Spleen (tissue), 11 donors: ENCODE measurements at regions not wholly inside any gene's neighbourhood (a gene's known extent, or its start where the extent isn't known, plus 50 kb on each side); places are given as distances from the start of the nearest gene placed in this dataset.

ENCODE experiments used
- DNase-seq: peaks from one replicate; pipeline ENCODE4 v3.0.0-alpha.2; 2020
- H3K27ac ChIP-seq, 8 donors: fragments of 200-600 bp; sonication (generic) in 7 of 8; 1 replicate in 4 of 8; 2 replicates in 4 of 8; pipeline versions ENCODE4 v1.5.0 to v1.8.0; 2016 to 2021; ENCODE audit warnings: inconsistent platforms in 4 of 8, mild to moderate bottlenecking in 4 of 8, moderate library complexity in 1 of 8
- H3K27me3 ChIP-seq, 7 donors: fragments of 200-600 bp; sonication (generic) in 6 of 7; replicated peaks in 1 of 7; 1 replicate in 4 of 7; 2 replicates in 3 of 7; pipeline versions ENCODE4 v1.5.0 to v1.8.0; 2016 to 2021; ENCODE audit warnings: inconsistent platforms in 3 of 7, mild to moderate bottlenecking in 1 of 7
- H3K36me3 ChIP-seq, 6 donors: fragments of 200-600 bp; sonication (generic) in 5 of 6; 1 replicate in 4 of 6; 2 replicates in 2 of 6; pipeline versions ENCODE4 v1.5.0 to v1.8.0; 2016 to 2021; ENCODE audit warnings: inconsistent platforms in 2 of 6
- H3K4me1 ChIP-seq, 6 donors: fragments of 200-600 bp; sonication (generic) in 5 of 6; 1 replicate in 3 of 6; 2 replicates in 3 of 6; pipeline versions ENCODE4 v1.5.0 to v1.8.0; 2016 to 2021; ENCODE audit warnings: inconsistent platforms in 3 of 6
- H3K4me3 ChIP-seq, 8 donors: fragments of 200-600 bp; sonication (generic) in 7 of 8; 1 replicate in 4 of 8; 2 replicates in 4 of 8; pipeline versions ENCODE4 v1.5.0 to v1.8.0; 2016 to 2021; ENCODE audit warnings: inconsistent platforms in 4 of 8, mild to moderate bottlenecking in 4 of 8, moderate library complexity in 2 of 8
- H3K9me3 ChIP-seq, 8 donors: fragments of 200-600 bp; sonication (generic) in 7 of 8; 1 replicate in 4 of 8; 2 replicates in 4 of 8; pipeline versions ENCODE4 v1.5.0 to v1.8.0; 2016 to 2021; ENCODE audit warnings: inconsistent platforms in 4 of 8
- CTCF ChIP-seq, 11 experiments: fragments of 200-600 bp in 7 of 11; fragments of 450-650 bp in 4 of 11; sonication (generic) in 4 of 11; IDR thresholded peaks in 8 of 11; conservative IDR thresholded peaks in 3 of 11; 1 replicate in 7 of 11; 2 replicates in 4 of 11; pipeline versions ENCODE4 v1.4.0 to v1.8.0; 2016 to 2021; ENCODE audit warnings: antibody characterized with exemption in 11 of 11, inconsistent platforms in 4 of 11, mild to moderate bottlenecking in 1 of 11
- POLR2A ChIP-seq, 3 donors: fragments of 450-650 bp; IDR thresholded peaks; one replicate each; pipeline ENCODE4 v1.5.1; 2017; ENCODE audit warnings: antibody characterized with exemption in 3 of 3, mild to moderate bottlenecking in 1 of 3
- POLR2AphosphoS5 ChIP-seq, 3 donors: sonication (generic); formaldehyde crosslinking; IDR thresholded peaks; one replicate each; pipeline ENCODE4 v1.5.1; 2017; ENCODE audit warnings: antibody characterized with exemption in 3 of 3
- WGBS, 5 donors: extraction: QIAGEN DNeasy Blood & Tissue Kit in 3 of 5; methylation state at CpG; one replicate each; pipeline versions ENCODE4 v1.1.5 to v1.1.7; 2013 to 2018; 5-methylcytosine and 5-hydroxymethylcytosine counted together
- intact Hi-C: fragments of 100-400 bp; cut with DNase I; formaldehyde crosslinking; loops from one replicate; pipeline ENCODE4 v1.15.0; 2023; ENCODE audit warnings: low total_unique reads
- donor health status: healthy with polysubstance abuse.
- donor health status: DM: no; HTN: no; CAD: no; lungs with moderate emphysema.
- donor health status: DM: no; HTN: no; CAD: no.
- donor health status: Bipolar disorder and iron deficiency.
- donor health status: healthy.
- donor health status: DM: no; HTN: no; CAD: no.
- donor health status: DM: yes; HTN: yes; CAD: no.

- TF ChIP-seq CTCF (IDR thresholded peaks at IDR 0.05 in 8 of 11, conservative IDR thresholded peaks at IDR 0.05 in 3 of 11): no peak
- TF ChIP-seq POLR2A (IDR thresholded peaks at IDR 0.05): no peak
- no peak for TF ChIP-seq POLR2AphosphoS5 (IDR thresholded peaks at IDR 0.05)
- whole genome bisulfite sequencing, 5 donors: 86 to 93% (median 88%) methylated on average over 5 of the region's 5 CpGs
- peaks cover 0 to 4% (median 0%) of the 10 kb centered on the region in 8 donors for H3K9me3 ChIP-seq
- no peaks in the 10 kb centered on the region for H3K4me1 ChIP-seq
- no peak overlapping the region for H3K4me3 ChIP-seq
- intact Hi-C loops: no loop called here
- no peak overlapping the region for H3K27ac ChIP-seq
- H3K27me3 ChIP-seq: no peaks in the 10 kb centered on the region
- H3K36me3 ChIP-seq: no peaks in the 10 kb centered on the region
- no peak for DNase-seq
Observed at GRCh38 chr6:66051812-66052211, 344.8 kb upstream of the EYS start.

- Histone ChIP-seq H3K4me3 (no peak overlapping the region), H3K27ac (no peak overlapping the region), H3K36me3 (no peaks in the 10 kb centered on the region), H3K27me3 (no peaks in the 10 kb centered on the region), H3K9me3 (peaks cover 0 to 15% (median 2%) of the 10 kb centered on the region in 8 donors), H3K4me1 (no peaks in the 10 kb centered on the region)
- WGBS, 5 donors: 73 to 88% (median 81%) methylated on average over 3 of the region's 3 CpGs
- TF ChIP-seq CTCF (IDR thresholded peaks at IDR 0.05 in 8 of 11, conservative IDR thresholded peaks at IDR 0.05 in 3 of 11) (no peak), POLR2A (IDR thresholded peaks at IDR 0.05) (no peak)
- DNase-seq: no peak
- intact Hi-C loops: no loop called here
Observed at GRCh38 chr6:66048684-66049474, 341.9 kb upstream of the EYS start.

- no peaks in the 10 kb centered on the region for H3K4me1 ChIP-seq
- 75 to 85% (median 78%) methylated on average over 1 of the region's 1 CpG for WGBS, 5 donors
- H3K9me3 ChIP-seq: peaks cover 0 to 16% (median 2%) of the 10 kb centered on the region in 8 donors
- no peak for DNase-seq
- no peak overlapping the region for H3K4me3 ChIP-seq
- TF ChIP-seq POLR2A (IDR thresholded peaks at IDR 0.05): no peak
- no peak for TF ChIP-seq CTCF (IDR thresholded peaks at IDR 0.05 in 8 of 11, conservative IDR thresholded peaks at IDR 0.05 in 3 of 11)
- TF ChIP-seq POLR2AphosphoS5 (IDR thresholded peaks at IDR 0.05): no peak
- no peaks in the 10 kb centered on the region for H3K27me3 ChIP-seq
- no peak overlapping the region for H3K27ac ChIP-seq
- intact Hi-C loops: no loop called here
- H3K36me3 ChIP-seq: no peaks in the 10 kb centered on the region
Observed at GRCh38 chr6:66032626-66033025, 325.6 kb upstream of the EYS start.

DNA sequence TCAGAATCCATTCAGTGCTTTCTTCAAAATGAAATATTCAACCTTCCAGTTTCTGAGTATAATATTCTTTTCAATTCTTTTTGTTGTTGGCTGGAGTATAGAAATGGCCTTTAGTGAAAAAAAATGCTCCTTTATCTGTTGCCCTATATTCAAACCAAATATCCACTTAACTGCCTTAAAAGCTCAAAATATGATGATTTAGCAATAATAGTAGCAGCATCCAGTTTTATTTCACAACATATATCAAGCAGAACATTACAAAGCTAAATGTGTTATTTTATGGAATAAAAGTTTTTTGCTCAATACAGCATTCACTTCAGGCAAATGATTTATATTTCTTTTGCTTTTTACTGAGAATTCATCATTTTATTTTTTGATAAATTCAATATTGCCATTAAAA, 322.4 kb upstream of the EYS start:
- TF ChIP-seq POLR2AphosphoS5 (IDR thresholded peaks at IDR 0.05) (no peak), CTCF (IDR thresholded peaks at IDR 0.05 in 8 of 11, conservative IDR thresholded peaks at IDR 0.05 in 3 of 11) (no peak), POLR2A (IDR thresholded peaks at IDR 0.05) (no peak)

More for the DNA sequence above, 322.4 kb upstream of the EYS start:
- no peaks in the 10 kb centered on the region for H3K36me3 ChIP-seq
- H3K4me3 ChIP-seq: no peak overlapping the region
- H3K27ac ChIP-seq: no peak overlapping the region
- peaks cover 0 to 19% (median 0%) of the 10 kb centered on the region in 8 donors for H3K9me3 ChIP-seq
- H3K4me1 ChIP-seq: no peaks in the 10 kb centered on the region
- H3K27me3 ChIP-seq: no peaks in the 10 kb centered on the region
- intact Hi-C loops: no loop called here
- no peak for DNase-seq
